AG09309 (cell line): ENCODE measurements at regions not wholly inside any gene's neighbourhood (a gene's known extent, or its start where the extent isn't known, plus 50 kb on each side); places are given as distances from the start of the nearest gene placed in this dataset.

Experiments
- DNase-seq: peaks from one replicate; pipeline ENCODE4 v3.0.0-alpha.2; 2010; ENCODE audit warnings: low read depth
- H3K4me3 ChIP-seq: 2 replicates; pipeline ENCODE4 v1.5.1; 2011; ENCODE audit warnings: mild to moderate bottlenecking, low read depth, low read length, moderate library complexity; ENCODE audit not compliant: control insufficient read depth
- TF ChIP-seq, protein P1 (sequence below): IDR thresholded peaks from 2 replicates; pipeline ENCODE4 v1.5.1; 2011; ENCODE audit warnings: mild to moderate bottlenecking, low read depth, low read length, inconsistent platforms; ENCODE audit not compliant: insufficient read depth, control insufficient read depth; ENCODE audit errors: missing control alignments

DNA sequence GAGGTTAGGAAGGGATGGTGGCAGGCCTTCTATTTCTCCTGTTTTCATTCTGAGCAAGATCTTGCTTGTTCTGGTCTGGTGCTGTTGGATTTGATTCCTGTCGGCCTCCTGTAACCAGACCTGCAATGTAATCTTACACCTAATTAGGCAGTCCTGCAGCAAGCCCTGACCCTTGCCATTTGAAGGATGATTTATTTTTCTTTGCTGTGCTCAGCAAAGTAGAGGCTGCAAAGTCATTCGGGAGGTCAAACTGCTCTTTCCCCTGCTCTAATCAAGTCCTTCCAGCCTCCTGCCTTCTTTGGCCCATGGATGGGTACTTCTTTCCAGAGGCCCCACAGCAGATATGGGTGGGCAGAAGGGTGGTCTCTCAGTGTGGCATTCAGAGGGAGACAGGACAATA is 417.7 kb upstream of the USP24 start:
- H3K4me3 ChIP-seq, result no peak overlapping the region
- no peak for DNase-seq
- TF ChIP-seq, protein P1, sequence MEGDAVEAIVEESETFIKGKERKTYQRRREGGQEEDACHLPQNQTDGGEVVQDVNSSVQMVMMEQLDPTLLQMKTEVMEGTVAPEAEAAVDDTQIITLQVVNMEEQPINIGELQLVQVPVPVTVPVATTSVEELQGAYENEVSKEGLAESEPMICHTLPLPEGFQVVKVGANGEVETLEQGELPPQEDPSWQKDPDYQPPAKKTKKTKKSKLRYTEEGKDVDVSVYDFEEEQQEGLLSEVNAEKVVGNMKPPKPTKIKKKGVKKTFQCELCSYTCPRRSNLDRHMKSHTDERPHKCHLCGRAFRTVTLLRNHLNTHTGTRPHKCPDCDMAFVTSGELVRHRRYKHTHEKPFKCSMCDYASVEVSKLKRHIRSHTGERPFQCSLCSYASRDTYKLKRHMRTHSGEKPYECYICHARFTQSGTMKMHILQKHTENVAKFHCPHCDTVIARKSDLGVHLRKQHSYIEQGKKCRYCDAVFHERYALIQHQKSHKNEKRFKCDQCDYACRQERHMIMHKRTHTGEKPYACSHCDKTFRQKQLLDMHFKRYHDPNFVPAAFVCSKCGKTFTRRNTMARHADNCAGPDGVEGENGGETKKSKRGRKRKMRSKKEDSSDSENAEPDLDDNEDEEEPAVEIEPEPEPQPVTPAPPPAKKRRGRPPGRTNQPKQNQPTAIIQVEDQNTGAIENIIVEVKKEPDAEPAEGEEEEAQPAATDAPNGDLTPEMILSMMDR, result no peak

DNA sequence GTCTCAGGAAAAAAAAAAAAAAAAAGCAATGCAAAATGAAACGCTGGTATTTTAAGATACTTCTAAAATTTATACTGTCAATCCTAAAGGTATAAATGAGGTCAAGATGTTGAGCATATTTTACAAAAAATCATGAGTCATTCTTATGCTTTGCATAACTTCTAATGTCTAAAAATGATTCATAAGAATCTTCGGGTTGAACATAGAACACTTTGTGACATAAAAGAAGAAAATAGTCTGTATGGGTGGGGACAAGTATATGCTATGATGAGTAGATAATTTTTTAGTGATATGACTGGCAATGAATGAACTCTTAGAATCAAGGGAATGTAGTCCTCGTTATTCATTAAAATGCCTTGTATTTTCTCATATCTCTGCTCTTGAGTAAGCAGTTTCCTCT is 416.9 kb upstream of the USP24 start:
- TF ChIP-seq, protein P1, result no peak
- peak; percentile 68 for DNase-seq
- H3K4me3 ChIP-seq, result no peak overlapping the region

DNA sequence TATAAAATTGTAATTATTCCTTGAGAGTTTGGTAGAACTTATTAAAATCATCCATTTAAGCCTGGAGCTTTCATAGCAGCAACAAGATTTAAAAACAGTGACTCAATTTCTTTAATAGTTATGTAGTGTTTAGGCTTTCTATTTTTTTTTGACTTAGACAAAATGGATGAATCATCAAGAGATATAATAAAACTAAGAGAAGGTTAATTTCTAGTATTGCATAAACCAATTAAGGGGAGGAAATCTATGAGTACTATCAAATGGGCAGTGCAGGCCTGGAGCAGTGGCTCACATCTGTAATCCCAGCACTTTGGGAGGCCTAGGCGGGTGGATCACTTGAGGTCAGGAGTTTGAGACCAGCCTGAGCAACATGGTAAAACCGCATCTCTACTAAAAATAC is 416.3 kb upstream of the USP24 start:
- H3K4me3 ChIP-seq, result no peak overlapping the region
- TF ChIP-seq, protein P1, result no peak
- DNase-seq, result peak; percentile 70

DNA sequence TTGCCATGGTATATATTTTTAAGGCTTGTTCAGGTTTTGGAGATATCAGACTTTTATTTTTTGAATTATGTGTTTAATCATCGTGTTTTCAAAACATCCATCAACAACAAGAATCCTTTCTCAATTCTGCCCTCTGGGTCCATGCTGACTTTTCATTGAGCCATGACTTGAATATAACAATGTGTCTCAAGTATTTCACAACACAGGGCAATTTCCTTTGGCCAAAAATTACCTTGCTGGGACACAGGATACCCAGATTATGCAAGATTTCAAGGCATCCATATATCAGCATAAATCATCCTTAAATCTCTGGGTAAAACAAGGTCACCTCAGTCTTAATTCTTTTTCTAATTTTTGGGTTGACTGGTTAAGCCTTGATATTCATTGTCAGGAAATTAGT is 411.2 kb upstream of the USP24 start:
- DNase-seq, result no peak
- TF ChIP-seq, protein P1, result no peak
- H3K4me3 ChIP-seq, result no peak overlapping the region

DNA sequence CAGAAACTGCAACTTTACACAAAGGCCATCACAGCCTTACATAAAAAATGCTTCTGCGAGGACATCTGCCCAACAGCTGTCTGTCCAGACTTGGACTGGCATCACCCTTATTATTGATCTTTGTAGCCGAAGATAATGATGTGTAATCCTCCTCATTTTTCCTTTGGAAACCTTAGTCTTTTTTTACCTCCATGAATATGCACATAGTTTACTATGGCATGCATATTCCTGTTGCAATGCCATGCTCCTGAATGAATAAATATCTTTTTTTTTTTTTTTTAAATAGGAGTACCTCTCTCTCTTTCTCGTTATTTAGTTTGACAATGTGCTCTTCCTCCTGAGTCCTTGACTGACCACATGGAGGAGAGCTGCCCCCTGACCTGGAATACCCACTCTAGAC is 409.6 kb upstream of the USP24 start:
- no peak overlapping the region for H3K4me3 ChIP-seq
- TF ChIP-seq, protein P1, result no peak
- DNase-seq, result no peak

DNA sequence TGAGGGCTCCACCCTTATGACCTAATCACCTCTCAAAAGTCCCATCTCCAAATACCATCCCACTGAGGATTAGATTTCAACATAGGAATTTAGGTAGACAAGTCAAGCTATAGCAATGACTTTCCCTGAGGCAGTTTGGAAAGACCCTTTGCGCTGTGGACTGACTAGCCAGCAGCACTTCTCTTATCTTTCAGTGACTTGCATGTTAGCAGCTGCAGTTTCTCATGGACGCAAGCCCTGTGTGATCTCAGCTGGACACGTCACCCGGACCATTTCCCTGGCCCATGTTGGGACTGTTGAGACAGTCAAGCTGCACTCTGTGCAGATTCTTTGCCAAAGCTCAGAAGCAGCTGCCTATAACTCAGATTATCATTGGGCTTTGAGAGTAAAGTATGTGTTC is 408.1 kb upstream of the USP24 start:
- DNase-seq, result no peak
- TF ChIP-seq, protein P1, result no peak
- no peak overlapping the region for H3K4me3 ChIP-seq

DNA sequence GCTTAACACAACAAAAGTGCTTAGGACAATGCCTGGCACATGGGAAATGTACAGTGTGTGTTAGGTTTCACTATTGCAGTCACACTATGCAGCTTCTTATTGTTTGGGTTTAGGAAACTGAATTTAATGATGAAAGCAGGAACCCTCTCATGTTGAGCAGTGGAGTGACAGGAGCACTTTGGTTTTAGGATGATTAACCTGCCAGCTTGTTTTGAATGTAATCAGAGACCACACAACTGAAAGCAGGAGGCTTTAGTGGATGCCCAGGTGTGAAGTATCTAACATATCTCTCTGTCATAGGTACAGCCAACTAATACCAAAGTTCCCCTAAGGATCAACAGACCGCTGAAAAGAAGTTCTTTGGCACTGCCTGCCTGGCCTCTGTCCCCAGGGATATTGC is 406.9 kb upstream of the USP24 start:
- no peak for DNase-seq
- no peak overlapping the region for H3K4me3 ChIP-seq
- TF ChIP-seq, protein P1, result no peak
